KBM-7 (cell line): ENCODE measurements at regions not wholly inside any gene's neighbourhood (a gene's known extent, or its start where the extent isn't known, plus 50 kb on each side); places are given as distances from the start of the nearest gene placed in this dataset.

Source experiments
- DNase-seq: peaks from one replicate; pipeline ENCODE4 v3.0.0-alpha.2; 2015
- in situ Hi-C: fragments of 300-500 bp; cut with MboI; formaldehyde crosslinking; loops from 2 replicates; pipeline ENCODE4 v1.14.3; 2020; ENCODE audit warnings: low sequenced_read_pairs, low pct_unique_long_range_greater_than_20kb, mixed read lengths

- DNase-seq = no peak
- in situ Hi-C loops = no loop called here
These were observed 242.4 kb upstream of the SATB1 start for GRCh38 chr3:18667552-18667951.

- no peak for DNase-seq
- in situ Hi-C loops = no loop called here
These were observed 241.5 kb upstream of the SATB1 start for GRCh38 chr3:18666655-18667054.

GRCh38 chr3:18660059-18660458, 234.9 kb upstream of the SATB1 start:
- peak; percentile 24 for DNase-seq
- in situ Hi-C loops = no loop called here

GRCh38 chr3:18657858-18658820, 233.0 kb upstream of the SATB1 start:
- DNase-seq = peak; percentile 78
- in situ Hi-C loops = no loop called here

- in situ Hi-C loops = no loop called here
- no peak for DNase-seq
These were observed 231.7 kb upstream of the SATB1 start for GRCh38 chr3:18656866-18657265.

GRCh38 chr3:18656410-18656809, 231.3 kb upstream of the SATB1 start:
- in situ Hi-C loops = no loop called here
- no peak for DNase-seq

GRCh38 chr3:18655827-18656226, 230.7 kb upstream of the SATB1 start:
- in situ Hi-C loops = no loop called here
- no peak for DNase-seq

GRCh38 chr3:18652781-18653180, 227.6 kb upstream of the SATB1 start:
- in situ Hi-C loops = no loop called here
- no peak for DNase-seq

- in situ Hi-C loops = no loop called here
These were observed 225.6 kb upstream of the SATB1 start for GRCh38 chr3:18650731-18651130.

GRCh38 chr3:18649666-18650363, 224.7 kb upstream of the SATB1 start:
- in situ Hi-C loops = no loop called here
- DNase-seq = no peak

More at GRCh38 chr3:18650731-18651130, 225.6 kb upstream of the SATB1 start:
- no peak for DNase-seq

GRCh38 chr3:18648868-18649462, 223.8 kb upstream of the SATB1 start:
- no peak for DNase-seq
- in situ Hi-C loops = no loop called here

GRCh38 chr3:18648159-18648558, 223.0 kb upstream of the SATB1 start:
- no peak for DNase-seq
- in situ Hi-C loops = no loop called here

GRCh38 chr3:18645619-18646018, 220.5 kb upstream of the SATB1 start:
- in situ Hi-C loops = no loop called here
- DNase-seq = no peak

- DNase-seq = no peak
- in situ Hi-C loops = no loop called here
These were observed 218.1 kb upstream of the SATB1 start for GRCh38 chr3:18643281-18643680.

GRCh38 chr3:18641916-18642315, 216.8 kb upstream of the SATB1 start:
- no peak for DNase-seq
- in situ Hi-C loops = no loop called here

GRCh38 chr3:18635215-18635614, 210.1 kb upstream of the SATB1 start:
- in situ Hi-C loops = no loop called here
- DNase-seq = no peak

GRCh38 chr3:18634461-18634860, 209.3 kb upstream of the SATB1 start:
- DNase-seq = no peak
- in situ Hi-C loops = no loop called here

- in situ Hi-C loops = no loop called here
These were observed 207.9 kb upstream of the SATB1 start for GRCh38 chr3:18633002-18633401.

GRCh38 chr3:18630295-18630694, 205.2 kb upstream of the SATB1 start:
- in situ Hi-C loops = no loop called here
- DNase-seq = no peak

More at GRCh38 chr3:18633002-18633401, 207.9 kb upstream of the SATB1 start:
- DNase-seq = no peak

GRCh38 chr3:18625085-18625484, 199.9 kb upstream of the SATB1 start:
- in situ Hi-C loops = no loop called here
- no peak for DNase-seq
